ENCODE measurements at regions not wholly inside any gene's neighbourhood (a gene's known extent, or its start where the extent isn't known, plus 50 kb on each side); places are given as distances from the start of the nearest gene placed in this dataset.

DNA sequence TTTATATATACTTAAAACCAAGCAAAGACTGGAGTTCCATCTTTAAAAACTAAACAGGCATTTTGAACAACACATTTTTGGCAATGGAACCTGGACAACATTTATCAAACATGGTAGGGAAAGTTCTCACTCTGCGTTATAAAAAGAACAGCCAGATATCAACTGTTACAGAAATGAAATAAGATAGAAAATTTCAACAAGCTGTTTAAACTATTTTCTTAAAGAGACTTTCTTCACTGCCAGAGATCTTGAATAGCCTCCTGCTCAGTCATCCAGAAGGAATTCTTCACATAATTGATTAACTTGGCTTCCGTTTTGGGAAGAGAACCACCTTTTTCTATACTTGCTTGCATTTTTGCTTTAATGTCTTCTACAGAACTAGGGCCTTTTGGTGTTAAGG is 166.0 kb upstream of the PIK3C3 start:
- TF ChIP-seq, protein P1, sequence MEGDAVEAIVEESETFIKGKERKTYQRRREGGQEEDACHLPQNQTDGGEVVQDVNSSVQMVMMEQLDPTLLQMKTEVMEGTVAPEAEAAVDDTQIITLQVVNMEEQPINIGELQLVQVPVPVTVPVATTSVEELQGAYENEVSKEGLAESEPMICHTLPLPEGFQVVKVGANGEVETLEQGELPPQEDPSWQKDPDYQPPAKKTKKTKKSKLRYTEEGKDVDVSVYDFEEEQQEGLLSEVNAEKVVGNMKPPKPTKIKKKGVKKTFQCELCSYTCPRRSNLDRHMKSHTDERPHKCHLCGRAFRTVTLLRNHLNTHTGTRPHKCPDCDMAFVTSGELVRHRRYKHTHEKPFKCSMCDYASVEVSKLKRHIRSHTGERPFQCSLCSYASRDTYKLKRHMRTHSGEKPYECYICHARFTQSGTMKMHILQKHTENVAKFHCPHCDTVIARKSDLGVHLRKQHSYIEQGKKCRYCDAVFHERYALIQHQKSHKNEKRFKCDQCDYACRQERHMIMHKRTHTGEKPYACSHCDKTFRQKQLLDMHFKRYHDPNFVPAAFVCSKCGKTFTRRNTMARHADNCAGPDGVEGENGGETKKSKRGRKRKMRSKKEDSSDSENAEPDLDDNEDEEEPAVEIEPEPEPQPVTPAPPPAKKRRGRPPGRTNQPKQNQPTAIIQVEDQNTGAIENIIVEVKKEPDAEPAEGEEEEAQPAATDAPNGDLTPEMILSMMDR (IDR thresholded peaks at IDR 0.05), result no peak
- TF ChIP-seq POLR2A (IDR thresholded peaks at IDR 0.05) (no peak), POLR2AphosphoS5 (IDR thresholded peaks at IDR 0.05) (no peak)
